Subcutaneous abdominal adipose tissue (tissue), 5 donors: ENCODE measurements at regions not wholly inside any gene's neighbourhood (a gene's known extent, or its start where the extent isn't known, plus 50 kb on each side); places are given as distances from the start of the nearest gene placed in this dataset.

Experiments
- H3K27ac ChIP-seq: one replicate; pipeline ENCODE4 v1.7.0; 2013; ENCODE audit warnings: low read depth, mild to moderate bottlenecking, inconsistent platforms, low read length, moderate library complexity
- H3K27me3 ChIP-seq, 5 donors: one replicate each; pipeline ENCODE4 v1.7.0; 2013; ENCODE audit warnings: low read length in 5 of 5, inconsistent platforms in 1 of 5; ENCODE audit not compliant: control insufficient read depth in 5 of 5, insufficient read depth in 4 of 5
- H3K36me3 ChIP-seq, 5 donors: one replicate each; pipeline ENCODE4 v1.7.0; 2013; ENCODE audit warnings: low read length in 5 of 5; ENCODE audit not compliant: control insufficient read depth in 5 of 5, insufficient read depth in 5 of 5
- H3K4me1 ChIP-seq, 5 donors: one replicate each; pipeline ENCODE4 v1.7.0; 2013; ENCODE audit warnings: low read length in 5 of 5, mild to moderate bottlenecking in 3 of 5, moderate library complexity in 1 of 5; ENCODE audit not compliant: control insufficient read depth in 5 of 5, insufficient read depth in 5 of 5
- H3K4me3 ChIP-seq, 5 donors: one replicate each; pipeline ENCODE4 v1.7.0; 2013; ENCODE audit warnings: low read length in 5 of 5, low read depth in 1 of 5
- H3K9ac ChIP-seq, 5 donors: one replicate each; pipeline ENCODE4 v1.7.0; 2013; ENCODE audit warnings: low read length in 5 of 5, mild to moderate bottlenecking in 4 of 5, moderate library complexity in 3 of 5
- H3K9me3 ChIP-seq, 5 donors: one replicate each; pipeline ENCODE4 v1.7.0; 2013; ENCODE audit warnings: low read length in 5 of 5; ENCODE audit not compliant: control insufficient read depth in 5 of 5
- donor health status: healthy.
- donor health status: healthy.
- donor health status: healthy.
- donor health status: healthy.
- donor health status: healthy.

DNA sequence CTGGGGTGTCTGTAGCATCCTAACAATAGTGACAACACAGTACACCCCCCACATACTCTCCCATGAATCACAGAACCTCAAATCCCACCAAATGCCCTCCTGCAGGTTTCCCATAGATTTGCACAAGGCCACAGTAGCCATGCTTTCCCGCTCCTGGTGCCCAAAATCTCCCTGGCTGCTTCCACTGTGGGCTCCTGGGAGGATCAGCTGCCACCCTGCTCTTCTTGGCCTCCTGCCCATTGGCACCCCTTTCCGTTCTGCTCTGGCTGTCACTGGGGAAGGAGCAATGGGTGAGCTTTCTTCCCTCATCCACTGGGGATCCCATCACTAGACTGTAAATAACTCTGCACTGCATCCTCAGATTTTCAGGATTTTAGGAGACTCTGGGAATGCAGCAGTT lies 92.1 kb upstream of the SLC24A5 start:
- Histone ChIP-seq H3K9me3 (no peaks in the 10 kb centered on the region), H3K9ac (no peak overlapping the region), H3K27me3 (no peaks in the 10 kb centered on the region), H3K4me3 (no peak overlapping the region), H3K4me1 (no peaks in the 10 kb centered on the region), H3K36me3 (no peaks in the 10 kb centered on the region), H3K27ac (no peak overlapping the region)

DNA sequence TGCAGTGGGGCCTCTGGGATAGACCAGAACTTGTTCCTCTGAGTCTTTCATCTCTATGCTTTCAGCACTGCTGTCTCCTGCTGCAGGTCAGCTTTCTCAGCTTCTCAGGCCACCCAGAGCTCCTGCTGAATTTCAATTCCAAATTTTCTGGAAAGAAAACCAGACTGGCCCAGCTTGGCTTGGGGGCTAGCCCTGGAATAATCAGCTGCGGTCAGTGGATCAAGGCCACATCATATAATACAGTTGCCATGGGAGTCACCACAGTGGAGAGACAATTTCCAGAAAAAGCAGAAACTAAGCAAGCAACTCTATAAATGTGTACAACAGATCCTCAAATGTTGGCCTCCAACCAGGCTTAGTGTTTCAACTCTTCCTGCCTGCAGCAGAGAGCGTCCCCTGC lies 91.1 kb upstream of the SLC24A5 start:
- H3K4me3 ChIP-seq = no peak overlapping the region
- no peaks in the 10 kb centered on the region for H3K9me3 ChIP-seq
- no peak overlapping the region for H3K27ac ChIP-seq
- H3K9ac ChIP-seq = no peak overlapping the region
- H3K36me3 ChIP-seq = no peaks in the 10 kb centered on the region
- no peaks in the 10 kb centered on the region for H3K27me3 ChIP-seq
- H3K4me1 ChIP-seq = no peaks in the 10 kb centered on the region

DNA sequence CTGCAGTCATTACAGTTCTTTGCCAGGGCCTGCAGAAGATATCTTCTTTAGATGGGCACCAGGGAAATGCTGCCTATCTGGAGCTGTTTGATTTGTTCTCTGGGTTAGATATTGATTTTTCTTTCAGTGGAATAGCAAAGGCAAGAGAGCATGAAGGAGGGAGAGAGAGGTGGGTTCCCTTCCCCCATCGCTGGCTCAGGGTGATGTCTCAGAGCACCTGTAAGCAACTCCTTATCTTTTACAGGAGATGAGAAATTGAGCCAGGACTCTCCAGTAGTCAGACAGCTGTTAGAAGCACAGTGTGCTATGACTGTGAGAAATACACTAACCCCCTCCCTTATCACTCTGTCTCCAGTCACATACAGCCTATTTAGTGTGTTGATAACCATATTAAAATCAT lies 89.3 kb upstream of the SLC24A5 start:
- H3K9ac ChIP-seq = no peak overlapping the region
- H3K4me1 ChIP-seq = no peaks in the 10 kb centered on the region
- no peaks in the 10 kb centered on the region for H3K36me3 ChIP-seq
- H3K9me3 ChIP-seq = no peaks in the 10 kb centered on the region
- H3K4me3 ChIP-seq = no peak overlapping the region
- H3K27me3 ChIP-seq = no peaks in the 10 kb centered on the region
- no peak overlapping the region for H3K27ac ChIP-seq

DNA sequence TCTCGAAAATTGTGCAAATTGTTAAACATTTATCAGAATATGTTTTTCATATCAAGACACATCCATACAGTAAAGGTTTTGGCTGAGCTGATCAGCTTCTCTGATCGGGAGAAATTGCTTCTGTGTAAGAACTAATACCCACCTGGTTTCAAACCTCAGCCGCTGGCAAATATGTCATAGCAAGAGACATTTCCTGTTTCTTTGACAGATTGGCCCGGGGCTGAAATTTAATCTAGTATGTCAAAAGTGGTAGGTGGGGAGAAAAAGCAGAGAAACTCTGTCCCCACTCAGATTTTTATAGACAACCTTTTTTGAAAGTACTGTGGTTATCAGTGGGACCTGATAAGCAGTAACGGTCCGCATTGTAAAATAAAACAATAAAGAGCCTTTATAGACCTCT lies 88.8 kb upstream of the SLC24A5 start:
- H3K9ac ChIP-seq = no peak overlapping the region

DNA sequence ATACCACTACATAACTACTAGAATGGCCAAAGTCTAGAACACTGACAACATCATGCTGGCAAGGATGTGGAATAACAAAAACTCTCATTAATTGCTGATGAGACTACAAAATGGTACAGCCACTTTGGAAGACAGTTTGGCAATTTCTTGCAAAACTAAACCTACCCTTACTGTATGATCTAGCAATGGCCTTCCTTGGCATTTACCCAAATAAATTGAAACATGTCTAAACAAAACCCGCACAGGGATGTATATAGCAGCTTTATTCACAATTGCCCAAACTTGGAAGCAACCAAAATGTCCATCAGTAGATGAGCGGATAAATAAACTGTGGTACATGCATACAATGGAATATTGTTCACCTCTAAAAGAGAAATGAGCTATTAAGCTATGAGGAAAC lies 87.9 kb upstream of the SLC24A5 start:
- H3K9me3 ChIP-seq = no peaks in the 10 kb centered on the region

More for the DNA sequence above, 88.8 kb upstream of the SLC24A5 start:
- H3K9me3 ChIP-seq = no peaks in the 10 kb centered on the region
- H3K27me3 ChIP-seq = no peaks in the 10 kb centered on the region
- no peaks in the 10 kb centered on the region for H3K36me3 ChIP-seq
- H3K27ac ChIP-seq = no peak overlapping the region
- H3K4me3 ChIP-seq = no peak overlapping the region
- no peaks in the 10 kb centered on the region for H3K4me1 ChIP-seq

DNA sequence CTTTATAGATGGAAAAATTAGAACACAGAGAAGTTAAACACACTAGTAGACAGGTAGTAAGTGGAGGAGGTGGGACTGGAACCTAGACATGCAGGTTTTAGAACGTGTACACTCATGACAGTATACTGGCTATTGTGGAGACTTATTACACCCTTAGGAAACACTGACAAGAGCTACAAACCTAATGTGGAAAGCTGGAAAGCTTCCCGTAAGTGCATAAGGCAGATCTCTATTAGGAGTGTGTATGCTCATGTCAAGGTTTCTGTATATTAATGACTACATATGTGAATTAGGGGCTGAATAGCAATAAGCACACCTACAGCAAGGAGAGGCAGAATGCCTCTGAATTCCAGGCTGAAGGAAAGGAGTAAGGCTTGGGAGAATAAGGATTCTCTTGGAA lies 82.6 kb upstream of the SLC24A5 start:
- no peak overlapping the region for H3K9ac ChIP-seq
- H3K27ac ChIP-seq = no peak overlapping the region
- H3K36me3 ChIP-seq = no peaks in the 10 kb centered on the region
- no peaks in the 10 kb centered on the region for H3K4me1 ChIP-seq
- H3K27me3 ChIP-seq = no peaks in the 10 kb centered on the region
- H3K4me3 ChIP-seq = no peak overlapping the region
- peaks cover 0 to 3% (median 0%) of the 10 kb centered on the region in 5 donors for H3K9me3 ChIP-seq

More for the DNA sequence above, 87.9 kb upstream of the SLC24A5 start:
- H3K9ac ChIP-seq = no peak overlapping the region
- H3K4me3 ChIP-seq = no peak overlapping the region
- H3K27ac ChIP-seq = no peak overlapping the region
- no peaks in the 10 kb centered on the region for H3K36me3 ChIP-seq
- H3K27me3 ChIP-seq = no peaks in the 10 kb centered on the region
- H3K4me1 ChIP-seq = no peaks in the 10 kb centered on the region

DNA sequence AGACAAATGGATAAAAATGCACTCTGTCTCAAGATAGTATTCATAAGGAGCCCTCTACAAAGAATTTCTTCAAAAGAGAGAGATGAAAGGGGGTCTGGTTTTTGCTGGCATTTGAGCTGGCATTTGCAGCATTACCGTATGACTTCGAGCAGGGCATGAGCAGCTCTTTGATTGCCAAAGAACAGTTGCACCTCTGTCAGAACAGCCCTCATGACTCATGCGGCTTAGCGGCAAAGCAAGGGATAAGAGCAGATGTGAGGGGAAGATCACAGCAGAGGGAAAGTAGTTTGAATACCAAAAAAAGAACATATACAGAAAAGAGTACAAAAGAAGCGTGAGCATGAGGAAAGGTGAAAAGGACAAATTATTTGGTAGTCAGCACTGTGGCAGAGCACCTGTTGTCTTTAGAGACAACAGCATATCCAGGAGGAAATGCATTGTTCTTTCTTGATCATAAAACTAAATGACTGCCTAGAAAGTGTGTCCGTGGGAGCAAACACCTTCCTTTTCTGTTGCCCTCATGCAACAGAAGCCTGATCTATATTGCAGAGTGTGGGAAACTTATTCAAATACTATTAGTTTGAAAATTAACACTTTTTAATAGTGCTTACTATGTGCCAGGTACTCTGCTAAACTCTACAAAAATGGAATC lies 80.5 kb upstream of the SLC24A5 start:
- no peak overlapping the region for H3K27ac ChIP-seq
- H3K9ac ChIP-seq = no peak overlapping the region
- no peaks in the 10 kb centered on the region for H3K4me1 ChIP-seq
- peaks cover 0 to 3% (median 0%) of the 10 kb centered on the region in 5 donors for H3K9me3 ChIP-seq
- no peaks in the 10 kb centered on the region for H3K27me3 ChIP-seq
- no peaks in the 10 kb centered on the region for H3K36me3 ChIP-seq
- no peak overlapping the region for H3K4me3 ChIP-seq

DNA sequence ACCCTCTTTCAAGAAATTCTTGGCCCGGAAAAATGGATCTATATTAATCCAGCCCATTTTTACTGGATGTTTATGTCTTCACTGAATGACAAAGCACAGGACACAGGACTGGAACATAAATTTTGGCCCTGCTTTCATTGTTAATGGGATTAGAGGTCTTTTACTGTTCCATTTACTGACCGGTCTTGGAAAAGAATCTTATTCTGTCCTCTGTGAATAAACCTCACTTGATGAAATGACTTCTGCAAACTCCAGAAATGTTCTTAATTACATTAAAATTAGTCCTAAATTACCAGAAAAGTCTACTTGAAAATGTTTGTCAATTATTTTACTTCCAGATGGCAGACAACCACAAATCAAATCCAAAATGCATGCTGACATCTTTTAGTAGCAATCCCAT lies 79.3 kb upstream of the SLC24A5 start:
- Histone ChIP-seq H3K27me3 (no peaks in the 10 kb centered on the region), H3K36me3 (no peaks in the 10 kb centered on the region), H3K27ac (no peak overlapping the region), H3K4me3 (no peak overlapping the region), H3K9ac (no peak overlapping the region), H3K9me3 (peaks cover 0 to 3% (median 0%) of the 10 kb centered on the region in 5 donors), H3K4me1 (no peaks in the 10 kb centered on the region)

DNA sequence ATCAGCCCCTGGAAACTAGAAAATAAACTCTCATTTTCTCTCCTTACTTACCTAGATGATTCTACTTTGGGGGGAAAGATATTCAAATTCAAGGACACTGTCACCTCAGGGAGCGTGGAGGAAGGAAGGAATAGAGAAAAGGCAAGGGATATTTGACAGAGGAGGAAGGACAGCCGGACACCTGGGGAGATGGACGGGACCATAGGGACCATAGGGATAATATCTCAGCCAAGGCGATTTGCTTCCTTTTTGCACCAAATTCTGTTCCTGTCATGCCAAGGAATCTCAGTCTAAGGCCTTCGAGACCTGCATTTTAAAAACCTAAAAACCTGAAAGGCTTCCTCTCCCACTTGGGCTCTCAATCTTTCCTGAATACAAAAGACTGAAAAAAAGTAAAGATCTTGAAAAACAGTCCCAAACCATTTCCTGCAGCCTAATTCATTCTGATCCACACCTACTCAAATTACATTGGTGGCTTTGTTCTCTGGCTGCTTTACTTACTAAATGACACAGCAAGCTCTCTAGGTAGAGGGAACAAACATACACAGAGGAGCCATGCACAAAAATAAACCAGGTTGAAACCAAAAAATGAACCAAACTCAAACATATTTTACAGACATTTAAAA lies 73.9 kb upstream of the SLC24A5 start:
- Histone ChIP-seq H3K27ac (no peak overlapping the region), H3K36me3 (no peaks in the 10 kb centered on the region), H3K9ac (no peak overlapping the region), H3K9me3 (no peaks in the 10 kb centered on the region), H3K4me3 (no peak overlapping the region), H3K27me3 (no peaks in the 10 kb centered on the region), H3K4me1 (no peaks in the 10 kb centered on the region)

DNA sequence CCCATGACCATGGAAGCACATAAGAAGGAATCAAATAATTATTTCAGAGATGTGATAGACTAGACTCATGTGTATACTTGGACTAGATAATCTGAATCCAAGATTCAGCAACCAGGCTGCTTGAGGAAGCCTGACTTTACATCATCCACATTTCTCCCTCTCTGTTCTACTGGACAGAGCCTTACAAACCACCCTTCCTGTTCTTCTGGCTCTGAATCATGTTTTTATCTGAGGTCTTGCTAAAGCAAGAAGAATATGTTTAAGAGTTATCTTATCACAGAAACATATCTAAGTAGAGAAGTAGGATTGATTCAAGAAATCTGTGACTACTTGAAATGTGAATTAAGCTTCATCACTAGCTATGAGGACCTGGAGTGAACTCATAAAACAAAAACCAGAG lies 71.1 kb upstream of the SLC24A5 start:
- Histone ChIP-seq H3K9ac (no peak overlapping the region), H3K27ac (no peak overlapping the region), H3K4me1 (no peaks in the 10 kb centered on the region), H3K27me3 (no peaks in the 10 kb centered on the region), H3K4me3 (no peak overlapping the region), H3K36me3 (no peaks in the 10 kb centered on the region), H3K9me3 (no peaks in the 10 kb centered on the region)
